Upper lobe of left lung (tissue), 6 donors: ENCODE measurements at regions not wholly inside any gene's neighbourhood (a gene's known extent, or its start where the extent isn't known, plus 50 kb on each side); places are given as distances from the start of the nearest gene placed in this dataset.

Source experiments
- ATAC-seq, 2 donors: fragments of 200-7000 bp; cut with Tn5 transposase; one replicate each; pipeline ENCODE4 v1.9.1; 2022; ENCODE audit warnings: mild to moderate bottlenecking in 2 of 2, moderate library complexity in 2 of 2; ENCODE audit not compliant: low FRiP score in 2 of 2
- DNase-seq, 2 donors: peaks; one replicate each; pipeline ENCODE4 v3.0.0-alpha.2; 2019 to 2020
- H3K27ac ChIP-seq, 4 donors: fragments of 200-600 bp; sonication (generic); one replicate each; pipeline ENCODE4 v1.5.1; 2016 to 2019
- H3K27me3 ChIP-seq, 4 donors: fragments of 200-600 bp; sonication (generic); one replicate each; pipeline ENCODE4 v1.5.1; 2017 to 2019
- H3K36me3 ChIP-seq, 4 donors: fragments of 200-600 bp; sonication (generic); one replicate each; pipeline ENCODE4 v1.5.1; 2016 to 2019
- H3K4me1 ChIP-seq, 4 donors: fragments of 200-600 bp; sonication (generic); one replicate each; pipeline ENCODE4 v1.5.1; 2018 to 2019
- H3K4me3 ChIP-seq, 4 donors: fragments of 200-600 bp; sonication (generic); one replicate each; pipeline ENCODE4 v1.5.1; 2017 to 2019; ENCODE audit warnings: mild to moderate bottlenecking in 2 of 4, moderate library complexity in 1 of 4
- H3K9me3 ChIP-seq, 4 donors: fragments of 200-600 bp; sonication (generic); one replicate each; pipeline ENCODE4 v1.5.1; 2018 to 2019
- EP300 ChIP-seq, 4 donors: sonication (generic); formaldehyde crosslinking; IDR thresholded peaks; one replicate each; pipeline ENCODE4 v1.5.1; 2017; ENCODE audit warnings: antibody characterized with exemption in 4 of 4, control low read depth in 2 of 4
- POLR2A ChIP-seq, 4 donors: fragments of 450-650 bp; IDR thresholded peaks; one replicate each; pipeline ENCODE4 v1.5.1; 2016 to 2017; ENCODE audit warnings: antibody characterized with exemption in 4 of 4, mild to moderate bottlenecking in 2 of 4
- POLR2AphosphoS5 ChIP-seq, 2 donors: sonication (generic); formaldehyde crosslinking; IDR thresholded peaks; one replicate each; pipeline ENCODE4 v1.5.1; 2017; ENCODE audit warnings: antibody characterized with exemption in 2 of 2
- WGBS, 2 donors: methylation state at CpG; one replicate each; pipeline ENCODE4 v1.1.5; 2017 to 2018; 5-methylcytosine and 5-hydroxymethylcytosine counted together
- TF ChIP-seq, protein P1 (sequence below), 6 experiments: fragments of 450-650 bp in 4 of 6; fragments of 200-600 bp in 2 of 6; sonication (generic) in 2 of 6; IDR thresholded peaks; one replicate each; pipeline ENCODE4 v1.5.1; 2016 to 2019; ENCODE audit warnings: antibody characterized with exemption in 6 of 6
- donor health status: DM: no; HTN: no; CAD: no; lungs with moderate emphysema.
- donor health status: DM: no; HTN: yes; CAD: no; lungs with severe emphysema.

GRCh38 chr2:118525346-118525745, 322.1 kb downstream of the EN1 start:
- Histone ChIP-seq H3K36me3 (no peaks in the 10 kb centered on the region), H3K4me3 (no peak overlapping the region), H3K27ac (no peak overlapping the region), H3K27me3 (no peaks in the 10 kb centered on the region), H3K4me1 (no peaks in the 10 kb centered on the region), H3K9me3 (peaks cover 0 to 8% (median 2%) of the 10 kb centered on the region in 4 donors)
- TF ChIP-seq EP300 (IDR thresholded peaks at IDR 0.05) (no peak), POLR2AphosphoS5 (IDR thresholded peaks at IDR 0.05) (no peak)
- no peak for ATAC-seq
- no peak for DNase-seq

DNA sequence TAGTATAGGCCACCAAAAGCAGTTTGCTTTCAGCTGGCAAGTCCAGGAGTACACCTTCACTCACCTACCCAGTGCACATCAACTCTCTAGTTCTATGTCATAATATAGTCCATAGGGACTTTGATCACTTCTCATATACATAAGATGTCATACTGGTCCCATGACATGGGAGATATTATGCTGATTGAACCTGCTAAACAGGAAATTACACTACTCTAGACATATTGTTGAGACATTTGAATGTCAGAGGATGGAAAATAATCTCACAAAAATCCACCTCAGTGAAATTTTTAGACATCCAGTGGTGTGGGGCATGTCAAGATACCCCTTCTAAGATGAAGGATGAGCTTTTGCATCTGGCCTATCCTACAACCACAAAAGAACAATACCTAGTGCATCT, 322.5 kb downstream of the EN1 start:
- peaks cover 0 to 8% (median 4%) of the 10 kb centered on the region in 4 donors for H3K9me3 ChIP-seq
- no peaks in the 10 kb centered on the region for H3K36me3 ChIP-seq
- H3K4me1 ChIP-seq = no peaks in the 10 kb centered on the region
- H3K27ac ChIP-seq = no peak overlapping the region
- no peaks in the 10 kb centered on the region for H3K27me3 ChIP-seq
- TF ChIP-seq POLR2A (IDR thresholded peaks at IDR 0.05) (no peak), POLR2AphosphoS5 (IDR thresholded peaks at IDR 0.05) (no peak), EP300 (IDR thresholded peaks at IDR 0.05) (no peak)
- TF ChIP-seq, protein P1, sequence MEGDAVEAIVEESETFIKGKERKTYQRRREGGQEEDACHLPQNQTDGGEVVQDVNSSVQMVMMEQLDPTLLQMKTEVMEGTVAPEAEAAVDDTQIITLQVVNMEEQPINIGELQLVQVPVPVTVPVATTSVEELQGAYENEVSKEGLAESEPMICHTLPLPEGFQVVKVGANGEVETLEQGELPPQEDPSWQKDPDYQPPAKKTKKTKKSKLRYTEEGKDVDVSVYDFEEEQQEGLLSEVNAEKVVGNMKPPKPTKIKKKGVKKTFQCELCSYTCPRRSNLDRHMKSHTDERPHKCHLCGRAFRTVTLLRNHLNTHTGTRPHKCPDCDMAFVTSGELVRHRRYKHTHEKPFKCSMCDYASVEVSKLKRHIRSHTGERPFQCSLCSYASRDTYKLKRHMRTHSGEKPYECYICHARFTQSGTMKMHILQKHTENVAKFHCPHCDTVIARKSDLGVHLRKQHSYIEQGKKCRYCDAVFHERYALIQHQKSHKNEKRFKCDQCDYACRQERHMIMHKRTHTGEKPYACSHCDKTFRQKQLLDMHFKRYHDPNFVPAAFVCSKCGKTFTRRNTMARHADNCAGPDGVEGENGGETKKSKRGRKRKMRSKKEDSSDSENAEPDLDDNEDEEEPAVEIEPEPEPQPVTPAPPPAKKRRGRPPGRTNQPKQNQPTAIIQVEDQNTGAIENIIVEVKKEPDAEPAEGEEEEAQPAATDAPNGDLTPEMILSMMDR (IDR thresholded peaks at IDR 0.05) = no peak
- H3K4me3 ChIP-seq = no peak overlapping the region
- no peak for DNase-seq
- no peak for ATAC-seq

GRCh38 chr2:118523761-118524160, 323.7 kb downstream of the EN1 start:
- no peak overlapping the region for H3K4me3 ChIP-seq
- DNase-seq = no peak
- no peaks in the 10 kb centered on the region for H3K4me1 ChIP-seq
- 81 to 93% methylated on average over 3 of the region's 3 CpGs for WGBS, 2 donors
- no peaks in the 10 kb centered on the region for H3K36me3 ChIP-seq
- no peaks in the 10 kb centered on the region for H3K27me3 ChIP-seq
- H3K27ac ChIP-seq = no peak overlapping the region
- no peak for ATAC-seq
- TF ChIP-seq POLR2AphosphoS5 (IDR thresholded peaks at IDR 0.05) (no peak), EP300 (IDR thresholded peaks at IDR 0.05) (no peak), POLR2A (IDR thresholded peaks at IDR 0.05) (no peak)
- TF ChIP-seq, protein P1 (IDR thresholded peaks at IDR 0.05) = no peak
- peaks cover 0 to 9% (median 7%) of the 10 kb centered on the region in 4 donors for H3K9me3 ChIP-seq

GRCh38 chr2:118521960-118522359, 325.5 kb downstream of the EN1 start:
- ATAC-seq = no peak
- TF ChIP-seq EP300 (IDR thresholded peaks at IDR 0.05) (no peak), POLR2A (IDR thresholded peaks at IDR 0.05) (no peak), POLR2AphosphoS5 (IDR thresholded peaks at IDR 0.05) (no peak)
- TF ChIP-seq, protein P1 (IDR thresholded peaks at IDR 0.05) = no peak
- Histone ChIP-seq H3K36me3 (no peaks in the 10 kb centered on the region), H3K27me3 (no peaks in the 10 kb centered on the region), H3K27ac (no peak overlapping the region), H3K4me1 (no peaks in the 10 kb centered on the region), H3K4me3 (no peak overlapping the region), H3K9me3 (peaks cover 0 to 9% (median 7%) of the 10 kb centered on the region in 4 donors)
- DNase-seq = no peak
- 50 to 71% methylated on average over 1 of the region's 1 CpG for WGBS, 2 donors

DNA sequence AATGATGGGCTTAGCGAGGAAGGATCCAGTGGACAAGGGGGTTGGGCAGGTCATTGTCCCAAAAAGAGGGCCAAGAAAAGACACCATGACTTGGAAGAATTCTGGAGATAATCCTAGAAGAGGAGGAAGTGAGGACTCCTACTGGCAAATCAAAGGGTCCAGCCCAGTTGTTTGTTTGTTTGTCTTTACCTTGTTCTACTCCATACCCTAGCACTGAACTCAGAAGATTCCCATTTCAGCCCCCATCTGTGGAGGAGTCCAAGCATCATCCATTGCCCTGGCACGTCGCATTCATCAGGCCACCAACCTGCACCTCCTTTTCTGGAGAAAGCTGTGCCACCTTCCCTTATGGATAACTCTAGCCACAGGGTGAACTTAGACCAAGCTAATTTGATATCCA, 326.2 kb downstream of the EN1 start:
- ATAC-seq = no peak
- H3K27ac ChIP-seq = no peak overlapping the region
- no peak overlapping the region for H3K4me3 ChIP-seq
- H3K4me1 ChIP-seq = no peaks in the 10 kb centered on the region
- H3K27me3 ChIP-seq = no peaks in the 10 kb centered on the region
- H3K9me3 ChIP-seq = peaks cover 0 to 9% (median 7%) of the 10 kb centered on the region in 4 donors
- no peak for DNase-seq
- 84 to 89% methylated on average over 3 of the region's 3 CpGs for WGBS, 2 donors
- H3K36me3 ChIP-seq = no peaks in the 10 kb centered on the region
- no peak for TF ChIP-seq EP300 (IDR thresholded peaks at IDR 0.05)
- no peak for TF ChIP-seq POLR2AphosphoS5 (IDR thresholded peaks at IDR 0.05)
- no peak for TF ChIP-seq POLR2A (IDR thresholded peaks at IDR 0.05)
- TF ChIP-seq, protein P1 (IDR thresholded peaks at IDR 0.05) = no peak
